CD4-positive, alpha-beta memory T cell (primary cell): ENCODE measurements at regions not wholly inside any gene's neighbourhood (a gene's known extent, or its start where the extent isn't known, plus 50 kb on each side); places are given as distances from the start of the nearest gene placed in this dataset.
A peak's percentile ranks its signal among the peaks of the same experiment; 100 is the strongest.
"Not testable (repeated sequence)": the region's sequence is repeated elsewhere in the genome, so short reads cannot be mapped to it uniquely, and the experiment has no call there.

Experiments used
- CTCF ChIA-PET: fragments of 350-600 bp; sonication (Branson Sonifier 250); formaldehyde crosslinking; loops from one replicate; lab custom pipeline; 2021; ENCODE audit warnings: inconsistent platforms; ENCODE audit not compliant: partially characterized antibody; lab: Charles Lee
- POLR2A ChIA-PET: fragments of 350-600 bp; sonication (Branson Sonifier 250); formaldehyde crosslinking; loops from one replicate; lab custom pipeline; 2021; ENCODE audit not compliant: partially characterized antibody; lab: Charles Lee
- DNase-seq, 5 donors: peaks; one replicate each; pipeline versions ENCODE4 v3.0.0 to v3.0.0-alpha.2; 2020 to 2022; ENCODE audit warnings: mixed read lengths in 1 of 5
- H3K27ac ChIP-seq: one replicate; pipeline ENCODE4 v1.7.0; 2013; ENCODE audit warnings: low read depth, low read length
- H3K27me3 ChIP-seq: 2 replicates; pipeline ENCODE4 v1.7.0; 2013; ENCODE audit warnings: mild to moderate bottlenecking, low read length, moderate library complexity; ENCODE audit not compliant: insufficient read depth
- H3K36me3 ChIP-seq: 2 replicates; pipeline ENCODE4 v1.7.0; 2013; ENCODE audit warnings: mild to moderate bottlenecking, low read length, moderate library complexity; ENCODE audit not compliant: insufficient read depth
- H3K4me1 ChIP-seq: 2 replicates; pipeline ENCODE4 v1.7.0; 2013; ENCODE audit warnings: mild to moderate bottlenecking, low read length, moderate library complexity; ENCODE audit not compliant: insufficient read depth
- H3K4me3 ChIP-seq, 2 donors: one replicate each; pipeline ENCODE4 v1.7.0; 2013; ENCODE audit warnings: low read length in 2 of 2, mild to moderate bottlenecking in 1 of 2
- H3K9me3 ChIP-seq, 2 donors: one replicate each; pipeline ENCODE4 v1.7.0; 2013; ENCODE audit warnings: low read length in 2 of 2, control low read depth in 1 of 2; ENCODE audit not compliant: control insufficient read depth in 1 of 2
- H3K27ac Mint-ChIP-seq, 7 donors: one replicate each; pipeline ENCODE4 v1.8.0; 2020 to 2021; ENCODE audit warnings: mixed read lengths in 7 of 7, mild to moderate bottlenecking in 6 of 7, inconsistent platforms in 3 of 7, moderate library complexity in 3 of 7
- H3K27me3 Mint-ChIP-seq, 2 donors: one replicate each; pipeline ENCODE4 v1.8.0; 2020 to 2021; ENCODE audit warnings: mixed read lengths in 2 of 2
- H3K36me3 Mint-ChIP-seq, 2 donors: one replicate each; pipeline ENCODE4 v1.8.0; 2020 to 2021; ENCODE audit warnings: mixed read lengths in 2 of 2, inconsistent platforms in 1 of 2, mild to moderate bottlenecking in 1 of 2
- H3K4me1 Mint-ChIP-seq, 4 donors: one replicate each; pipeline ENCODE4 v1.8.0; 2020 to 2021; ENCODE audit warnings: mixed read lengths in 4 of 4, mild to moderate bottlenecking in 1 of 4
- H3K4me3 Mint-ChIP-seq, 8 donors: one replicate each; pipeline ENCODE4 v1.8.0; 2020 to 2021; ENCODE audit warnings: mixed read lengths in 8 of 8, mild to moderate bottlenecking in 7 of 8, moderate library complexity in 6 of 8, inconsistent platforms in 3 of 8
- H3K9me3 Mint-ChIP-seq, 8 donors: one replicate each; pipeline ENCODE4 v1.8.0; 2020 to 2021; ENCODE audit warnings: mixed read lengths in 8 of 8, mild to moderate bottlenecking in 5 of 8, inconsistent platforms in 3 of 8, moderate library complexity in 1 of 8
- intact Hi-C: fragments of 100-400 bp; cut with micrococcal nuclease; formaldehyde crosslinking; loops from one replicate; pipeline ENCODE4 v1.15.1; 2023

GRCh38 chr12:46510257-46510656 is 137.7 kb upstream of the SLC38A2 start:
- CTCF ChIA-PET, intact Hi-C loops: not testable (repeated sequence)
- H3K9me3 Mint-ChIP-seq, result peaks cover 5 to 34% (median 29%) of the 10 kb centered on the region in 8 donors

GRCh38 chr12:46509135-46509534 is 136.6 kb upstream of the SLC38A2 start:
- H3K27ac ChIP-seq, result no peak overlapping the region
- no peaks in the 10 kb centered on the region for H3K27me3 ChIP-seq
- H3K4me1 ChIP-seq, result no peaks in the 10 kb centered on the region
- Mint-ChIP-seq H3K4me1 (peaks cover 7 to 21% (median 16%) of the 10 kb centered on the region in 4 donors), H3K27me3 (no peaks in the 10 kb centered on the region), H3K27ac (no peak overlapping the region), H3K36me3 (peaks cover 11 to 39% of the 10 kb centered on the region in 2 donors), H3K9me3 (peaks cover 5 to 39% (median 34%) of the 10 kb centered on the region in 8 donors), H3K4me3 (no peak overlapping the region)
- no peak for DNase-seq
- H3K9me3 ChIP-seq, result peaks cover 0 to 7% of the 10 kb centered on the region in 2 donors
- ChIA-PET CTCF (no interaction called here), POLR2A (no interaction called here)
- intact Hi-C loops, result no loop called here
- no peaks in the 10 kb centered on the region for H3K36me3 ChIP-seq
- H3K4me3 ChIP-seq, result no peak overlapping the region

More at GRCh38 chr12:46510257-46510656, 137.7 kb upstream of the SLC38A2 start:
- H3K27ac ChIP-seq, H3K9me3 ChIP-seq, H3K4me3 ChIP-seq, H3K4me3 Mint-ChIP-seq, H3K4me1 ChIP-seq, H3K27ac Mint-ChIP-seq, H3K36me3 ChIP-seq, H3K27me3 Mint-ChIP-seq, POLR2A ChIA-PET, DNase-seq, H3K27me3 ChIP-seq: not testable (repeated sequence)
- Mint-ChIP-seq H3K36me3 (peaks cover 9 to 30% of the 10 kb centered on the region in 2 donors), H3K4me1 (peaks cover 9 to 31% (median 17%) of the 10 kb centered on the region in 4 donors)

GRCh38 chr12:46508651-46509050 is 136.1 kb upstream of the SLC38A2 start:
- H3K27me3 ChIP-seq, result no peaks in the 10 kb centered on the region
- no peak overlapping the region for H3K4me3 Mint-ChIP-seq
- no peak for DNase-seq
- no peaks in the 10 kb centered on the region for H3K4me1 ChIP-seq
- peaks cover 11 to 40% of the 10 kb centered on the region in 2 donors for H3K36me3 Mint-ChIP-seq
- intact Hi-C loops, result no loop called here
- ChIA-PET POLR2A (no interaction called here), CTCF (no interaction called here)
- H3K9me3 Mint-ChIP-seq, result peaks cover 5 to 40% (median 34%) of the 10 kb centered on the region in 8 donors
- H3K9me3 ChIP-seq, result peaks cover 0 to 7% of the 10 kb centered on the region in 2 donors
- H3K27ac Mint-ChIP-seq, result peak overlapping the region in 1 of 7 donors; percentile 10
- H3K27ac ChIP-seq, result no peak overlapping the region
- peaks cover 2 to 16% (median 12%) of the 10 kb centered on the region in 4 donors for H3K4me1 Mint-ChIP-seq
- no peaks in the 10 kb centered on the region for H3K27me3 Mint-ChIP-seq
- H3K36me3 ChIP-seq, result no peaks in the 10 kb centered on the region
- no peak overlapping the region for H3K4me3 ChIP-seq

GRCh38 chr12:46507766-46508165 is 135.2 kb upstream of the SLC38A2 start:
- Mint-ChIP-seq H3K9me3 (peaks cover 5 to 45% (median 38%) of the 10 kb centered on the region in 8 donors), H3K4me1 (peaks cover 0 to 8% (median 4%) of the 10 kb centered on the region in 4 donors), H3K36me3 (peaks cover 11 to 36% of the 10 kb centered on the region in 2 donors), H3K27me3 (no peaks in the 10 kb centered on the region), H3K27ac (no peak overlapping the region), H3K4me3 (no peak overlapping the region)
- H3K27me3 ChIP-seq, result no peaks in the 10 kb centered on the region
- no peaks in the 10 kb centered on the region for H3K4me1 ChIP-seq
- no peak for DNase-seq
- no peaks in the 10 kb centered on the region for H3K36me3 ChIP-seq
- no peak overlapping the region for H3K27ac ChIP-seq
- CTCF ChIA-PET, result no interaction called here
- no peak overlapping the region for H3K4me3 ChIP-seq
- intact Hi-C loops, result no loop called here
- H3K9me3 ChIP-seq, result peaks cover 0 to 7% of the 10 kb centered on the region in 2 donors
- POLR2A ChIA-PET, result no interaction called here

GRCh38 chr12:46506961-46507360 is 134.4 kb upstream of the SLC38A2 start:
- Histone ChIP-seq H3K9me3 (peaks cover 0 to 7% of the 10 kb centered on the region in 2 donors), H3K27ac (no peak overlapping the region), H3K27me3 (no peaks in the 10 kb centered on the region), H3K4me1 (no peaks in the 10 kb centered on the region), H3K36me3 (no peaks in the 10 kb centered on the region), H3K4me3 (no peak overlapping the region)
- Mint-ChIP-seq H3K36me3 (peaks cover 11 to 33% of the 10 kb centered on the region in 2 donors), H3K4me1 (peaks cover 0 to under 1% (median 0%) of the 10 kb centered on the region in 4 donors), H3K27ac (no peak overlapping the region), H3K27me3 (no peaks in the 10 kb centered on the region), H3K4me3 (no peak overlapping the region), H3K9me3 (peaks cover 5 to 51% (median 38%) of the 10 kb centered on the region in 8 donors)
- ChIA-PET POLR2A (no interaction called here), CTCF (no interaction called here)
- intact Hi-C loops, result no loop called here
- no peak for DNase-seq

GRCh38 chr12:46506198-46506597 is 133.6 kb upstream of the SLC38A2 start:
- Mint-ChIP-seq H3K36me3 (peaks cover 13 to 36% of the 10 kb centered on the region in 2 donors), H3K4me1 (no peaks in the 10 kb centered on the region), H3K4me3 (no peak overlapping the region), H3K9me3 (peaks cover 5 to 55% (median 42%) of the 10 kb centered on the region in 8 donors), H3K27me3 (no peaks in the 10 kb centered on the region), H3K27ac (peak overlapping the region in 1 of 7 donors; percentile 43)
- H3K9me3 ChIP-seq, result peaks cover 0 to 7% of the 10 kb centered on the region in 2 donors
- DNase-seq, result no peak
- H3K4me3 ChIP-seq, result no peak overlapping the region
- intact Hi-C loops, result no loop called here
- POLR2A ChIA-PET, result no interaction called here
- H3K36me3 ChIP-seq, result no peaks in the 10 kb centered on the region
- no peaks in the 10 kb centered on the region for H3K4me1 ChIP-seq
- no peaks in the 10 kb centered on the region for H3K27me3 ChIP-seq
- H3K27ac ChIP-seq, result no peak overlapping the region
- CTCF ChIA-PET, result no interaction called here

GRCh38 chr12:46504494-46504893 is 131.9 kb upstream of the SLC38A2 start:
- Histone ChIP-seq H3K27ac (no peak overlapping the region), H3K27me3 (no peaks in the 10 kb centered on the region), H3K4me1 (no peaks in the 10 kb centered on the region), H3K4me3 (no peak overlapping the region), H3K9me3 (peaks cover 0 to 7% of the 10 kb centered on the region in 2 donors), H3K36me3 (no peaks in the 10 kb centered on the region)
- ChIA-PET POLR2A (no interaction called here), CTCF (no interaction called here)
- H3K4me1 Mint-ChIP-seq, result no peaks in the 10 kb centered on the region
- H3K9me3 Mint-ChIP-seq, result peaks cover 3 to 52% (median 43%) of the 10 kb centered on the region in 8 donors
- peaks cover 13 to 36% of the 10 kb centered on the region in 2 donors for H3K36me3 Mint-ChIP-seq
- no peak for DNase-seq
- no peak overlapping the region for H3K4me3 Mint-ChIP-seq
- H3K27ac Mint-ChIP-seq, result no peak overlapping the region
- no peaks in the 10 kb centered on the region for H3K27me3 Mint-ChIP-seq
- intact Hi-C loops, result no loop called here
